ENCODE measurements at regions not wholly inside any gene's neighbourhood (a gene's known extent, or its start where the extent isn't known, plus 50 kb on each side); places are given as distances from the start of the nearest gene placed in this dataset.

GRCh38 chr3:22063500-22063899 lies 312.5 kb upstream of the ZNF385D start:
- TF ChIP-seq POLR2AphosphoS5 (IDR thresholded peaks at IDR 0.05) (no peak), POLR2A (IDR thresholded peaks at IDR 0.05) (no peak)
